GDM1 (cell line): ENCODE measurements at regions not wholly inside any gene's neighbourhood (a gene's known extent, or its start where the extent isn't known, plus 50 kb on each side); places are given as distances from the start of the nearest gene placed in this dataset.
A peak's percentile ranks its signal among the peaks of the same experiment; 100 is the strongest.
"Not testable (repeated sequence)": the region's sequence is repeated elsewhere in the genome, so short reads cannot be mapped to it uniquely, and the experiment has no call there.

Experiments
- DNase-seq: peaks from one replicate; lab custom pipeline; 2025; lab: John Stamatoyannopoulos, UW

GRCh38 chr7:3138206-3138605, 94.5 kb upstream of the CARD11 start:
- no peak for DNase-seq

DNA sequence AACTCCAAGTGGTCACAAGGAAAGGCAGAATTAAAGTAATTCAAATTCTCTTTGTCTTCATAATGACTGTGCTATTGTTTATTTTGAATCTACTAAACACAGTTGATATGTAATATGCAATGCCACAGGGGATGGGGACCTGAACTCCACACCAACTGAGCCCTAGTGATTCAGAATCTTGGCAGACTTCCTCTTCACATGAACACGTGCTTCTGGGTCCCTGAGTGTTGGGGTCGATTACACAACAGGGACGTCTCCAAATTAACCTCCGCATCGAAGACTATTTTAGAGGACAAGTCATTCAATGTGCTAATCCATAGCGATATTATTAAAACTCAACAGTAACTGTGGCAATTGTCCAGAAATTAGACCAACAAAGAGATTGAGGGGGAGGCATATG, 95.3 kb upstream of the CARD11 start:
- DNase-seq: no peak

GRCh38 chr7:3140834-3141233, 97.2 kb upstream of the CARD11 start:
- no peak for DNase-seq

DNA sequence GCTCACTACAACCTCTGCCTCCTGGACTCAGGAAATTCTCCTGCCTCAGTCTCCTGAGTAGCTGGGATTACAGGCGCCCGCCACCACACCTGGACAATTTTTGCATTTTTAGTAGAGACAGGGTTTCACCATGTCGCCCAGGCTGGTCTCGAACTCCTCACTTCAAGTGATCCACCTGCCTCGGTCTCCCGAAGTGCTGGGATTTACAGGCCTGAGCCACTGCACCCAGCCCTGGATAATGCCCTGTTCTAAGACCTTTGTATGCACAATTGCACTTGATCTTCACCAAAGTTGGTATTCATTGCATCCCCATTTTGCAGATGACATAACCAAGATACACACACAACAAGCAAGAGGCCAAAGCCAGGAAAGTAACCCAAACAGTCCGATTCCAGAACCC, 97.7 kb upstream of the CARD11 start:
- DNase-seq: no peak

GRCh38 chr7:3143869-3144775, 100.5 kb upstream of the CARD11 start:
- no peak for DNase-seq

DNA sequence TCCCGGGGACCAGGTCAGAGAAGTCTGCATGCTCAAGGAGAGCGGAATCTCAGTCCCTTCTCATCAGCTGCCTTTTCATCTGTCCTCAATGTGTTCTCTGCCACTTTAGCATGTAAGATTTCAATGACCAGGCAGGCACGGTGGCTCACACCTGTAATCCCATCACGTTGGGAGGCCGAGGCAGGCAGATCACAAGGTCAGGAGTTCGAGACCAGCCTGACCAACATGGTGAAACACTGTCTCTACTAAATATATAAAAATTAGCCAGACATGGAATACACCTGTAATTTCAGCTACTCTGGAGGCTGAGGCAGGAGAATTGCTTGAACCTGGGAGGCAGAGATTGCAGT, 101.1 kb upstream of the CARD11 start:
- DNase-seq: not testable (repeated sequence)

- DNase-seq: no peak
These were observed 103.0 kb upstream of the CARD11 start for GRCh38 chr7:3146571-3147226.

DNA sequence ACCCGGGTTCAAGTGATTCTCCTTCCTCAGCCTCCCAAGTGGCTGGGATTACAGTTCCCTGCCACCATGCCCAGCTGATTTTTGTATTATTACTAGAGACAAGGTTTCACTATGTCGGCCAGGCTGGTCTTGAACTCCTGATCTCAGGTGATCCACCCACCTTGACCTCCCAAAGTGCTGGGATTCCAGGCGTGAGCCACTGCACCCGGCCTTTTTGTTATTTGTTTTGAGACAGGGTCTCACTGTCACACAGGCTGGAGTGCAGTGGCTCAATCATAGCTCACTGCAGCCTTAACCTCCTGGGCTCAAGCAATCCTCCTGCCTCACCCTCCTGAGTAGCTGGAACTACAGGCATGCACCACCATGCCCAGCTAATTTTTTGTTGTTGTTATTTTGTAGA, 104.8 kb upstream of the CARD11 start:
- DNase-seq: not testable (repeated sequence)

DNA sequence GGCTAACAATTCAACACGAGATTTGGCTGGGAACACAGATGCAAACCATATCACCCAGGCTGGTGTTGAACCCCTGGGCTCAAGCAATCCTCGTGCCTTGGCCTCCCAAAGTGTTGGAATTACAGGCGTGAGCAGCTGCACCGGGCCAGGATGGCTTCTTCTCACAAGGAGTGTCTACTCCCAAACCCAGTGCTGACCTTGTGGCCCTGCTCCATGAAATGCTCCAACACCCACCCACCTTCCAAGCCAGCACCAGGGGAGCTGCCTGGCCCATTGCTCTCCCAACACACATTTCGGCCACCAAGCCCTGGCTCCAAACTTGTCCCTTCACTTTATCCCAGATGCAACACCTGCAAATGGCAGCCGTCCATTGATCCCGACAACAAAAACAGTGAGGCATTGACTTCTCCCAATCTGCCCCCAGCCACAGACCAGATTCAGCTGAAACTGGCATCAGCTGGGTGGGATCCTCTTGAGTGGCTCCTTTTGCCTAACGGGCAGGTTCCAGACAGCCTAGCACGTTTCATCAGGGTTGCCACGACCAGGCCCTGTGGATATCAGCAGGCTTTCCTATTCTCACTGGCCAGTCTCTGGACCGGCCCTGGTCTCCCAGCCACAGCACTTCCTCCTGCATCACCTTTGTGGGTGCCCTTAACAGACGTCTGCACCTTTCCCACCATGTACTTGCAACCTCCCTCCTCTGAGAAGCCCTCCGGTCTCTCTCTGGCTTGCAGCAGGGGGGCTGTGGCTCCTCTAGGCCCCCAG, 105.7 kb upstream of the CARD11 start:
- DNase-seq: no peak

GRCh38 chr7:3150027-3150426, 106.4 kb upstream of the CARD11 start:
- no peak for DNase-seq

DNA sequence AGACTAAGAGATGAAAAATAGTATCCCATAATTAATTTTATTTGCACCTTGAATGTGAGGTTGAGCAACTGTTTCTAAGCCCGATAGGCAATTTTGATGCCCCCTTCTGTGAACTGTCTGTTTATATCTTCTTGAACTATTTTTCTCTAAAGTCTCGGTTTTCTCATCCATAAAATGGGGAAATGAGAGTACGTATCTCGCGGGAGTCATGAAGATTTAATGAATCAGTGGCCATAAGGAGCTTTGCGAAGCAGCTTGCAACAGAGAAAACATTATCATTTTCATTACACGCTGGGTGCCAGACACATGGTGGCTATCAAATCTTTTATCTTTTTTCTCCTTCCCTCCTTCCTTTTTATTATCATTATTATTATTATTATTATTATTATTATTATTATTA, 108.1 kb upstream of the CARD11 start:
- no peak for DNase-seq

- DNase-seq: no peak
These were observed 109.0 kb upstream of the CARD11 start for GRCh38 chr7:3152714-3153113.

DNA sequence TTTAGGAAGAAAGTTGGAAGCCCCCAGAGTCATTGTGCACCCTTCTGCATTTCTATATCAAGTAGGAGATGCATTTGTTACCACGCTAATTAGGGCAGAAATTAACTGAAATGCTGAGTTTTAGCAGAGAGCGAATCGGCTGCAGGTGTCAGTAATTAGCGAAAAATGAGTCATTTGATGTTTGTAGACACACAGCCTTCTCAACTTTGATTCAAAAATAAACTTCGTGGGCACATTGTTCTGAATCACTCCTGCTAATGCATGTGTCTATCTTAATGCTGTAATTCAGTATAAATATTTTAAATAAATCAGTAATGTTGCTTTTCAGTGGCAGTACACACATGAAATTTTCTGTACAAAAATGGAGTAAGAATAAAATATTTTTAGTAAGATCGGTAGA, 109.5 kb upstream of the CARD11 start:
- no peak for DNase-seq

- DNase-seq: no peak
These were observed 110.7 kb upstream of the CARD11 start for GRCh38 chr7:3154317-3154716.

GRCh38 chr7:3154881-3155494, 111.3 kb upstream of the CARD11 start:
- peak; percentile 25 for DNase-seq

DNA sequence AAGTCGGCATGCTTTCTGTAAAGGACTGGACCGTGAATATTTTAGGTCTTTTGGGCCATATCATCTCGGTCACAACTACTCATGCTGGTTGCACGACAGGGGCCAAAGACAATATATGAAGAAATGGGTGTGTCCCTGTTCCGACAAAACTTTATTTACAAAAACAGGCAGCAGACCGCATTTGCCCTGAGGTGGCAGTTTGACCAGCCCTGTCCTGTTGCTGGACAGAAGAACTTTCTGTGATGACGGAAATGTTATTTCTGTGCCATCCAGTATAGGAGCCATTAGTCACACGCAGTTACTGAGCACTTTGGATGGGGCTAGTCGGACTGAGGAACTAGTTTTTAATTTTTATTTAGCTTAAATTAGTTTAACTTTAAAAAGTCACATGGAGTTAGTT, 112.8 kb upstream of the CARD11 start:
- no peak for DNase-seq

GRCh38 chr7:3157566-3158287, 114.1 kb upstream of the CARD11 start:
- DNase-seq: no peak

GRCh38 chr7:3158341-3158760, 114.7 kb upstream of the CARD11 start:
- DNase-seq: no peak

DNA sequence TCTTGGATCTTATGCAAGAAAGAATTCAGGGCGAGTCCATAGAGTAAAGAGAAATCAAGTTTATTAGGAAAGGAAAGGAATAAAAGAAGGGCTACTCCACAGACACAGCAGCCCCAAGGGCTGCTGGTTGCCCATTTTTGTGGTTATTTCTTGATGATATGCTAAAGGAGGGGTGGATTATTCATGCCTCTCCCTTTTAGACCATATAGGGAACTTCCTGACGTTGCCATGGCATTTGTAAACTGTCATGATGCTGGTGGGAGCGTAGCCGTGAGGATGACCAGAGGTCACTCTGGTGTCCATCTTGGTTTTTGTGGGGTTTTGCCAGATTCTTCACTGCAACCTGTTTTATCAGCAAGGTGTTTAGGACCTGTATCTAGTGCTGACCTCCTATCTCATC, 115.4 kb upstream of the CARD11 start:
- no peak for DNase-seq

DNA sequence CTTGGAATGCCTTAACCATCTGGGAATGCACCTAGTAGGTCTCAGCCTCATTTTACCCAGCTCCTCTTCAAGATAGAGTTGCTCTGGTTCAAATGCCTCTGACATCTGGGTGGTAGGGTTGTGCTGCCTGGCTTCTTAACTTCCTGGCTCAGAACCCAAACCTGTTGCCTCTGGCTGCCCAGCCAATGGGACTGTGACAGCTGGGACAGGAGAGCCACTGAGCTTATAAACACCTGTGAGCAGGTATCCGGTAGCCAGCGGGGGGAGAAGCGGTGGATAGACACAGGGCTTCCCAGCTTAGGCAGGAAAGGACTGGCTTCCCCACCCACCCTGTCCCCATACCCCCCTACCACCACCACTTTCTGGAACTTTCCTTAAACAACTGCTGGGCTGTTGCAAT, 115.8 kb upstream of the CARD11 start:
- DNase-seq: no peak

DNA sequence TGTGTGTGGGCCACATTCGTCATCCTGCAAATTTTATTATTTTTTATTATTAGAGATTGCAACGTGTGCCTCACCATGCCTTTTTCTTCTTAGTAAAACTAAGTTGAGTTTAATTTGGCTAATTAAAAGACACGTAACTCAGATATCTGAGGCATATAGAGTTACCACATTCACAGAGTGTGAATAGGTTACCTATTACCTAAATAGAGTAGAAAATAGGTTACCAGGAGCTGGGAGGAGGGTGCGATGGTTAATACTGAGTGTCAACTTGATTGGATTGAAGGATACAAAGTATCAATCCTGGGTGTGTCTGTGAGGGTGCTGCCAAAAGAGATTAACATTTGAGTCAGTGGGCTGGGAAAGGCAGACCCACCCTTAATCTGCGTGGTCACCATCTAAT, 116.3 kb upstream of the CARD11 start:
- not testable (repeated sequence) for DNase-seq

DNA sequence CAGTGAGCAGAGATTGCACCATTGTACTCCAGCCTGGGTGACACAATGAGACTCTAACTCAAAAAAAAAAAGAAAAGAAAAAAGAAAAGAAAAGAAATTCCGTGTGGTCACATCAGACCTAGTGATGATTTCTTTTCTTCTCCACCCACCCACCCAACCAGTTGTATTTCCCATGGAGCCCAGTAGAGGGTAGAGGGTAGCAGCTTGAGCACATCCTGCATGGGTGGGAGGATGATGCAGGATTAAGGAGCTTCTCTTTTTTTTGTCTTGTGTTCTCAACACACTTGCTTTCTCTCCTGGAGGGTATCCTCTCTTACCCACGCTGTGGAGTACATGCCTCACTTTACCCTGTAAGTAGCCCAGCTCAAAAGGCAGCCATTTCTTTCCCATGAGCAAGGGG, 118.6 kb upstream of the CARD11 start:
- peak; percentile 14 for DNase-seq
